ENCODE measurements at regions not wholly inside any gene's neighbourhood (a gene's known extent, or its start where the extent isn't known, plus 50 kb on each side); places are given as distances from the start of the nearest gene placed in this dataset.

DNA sequence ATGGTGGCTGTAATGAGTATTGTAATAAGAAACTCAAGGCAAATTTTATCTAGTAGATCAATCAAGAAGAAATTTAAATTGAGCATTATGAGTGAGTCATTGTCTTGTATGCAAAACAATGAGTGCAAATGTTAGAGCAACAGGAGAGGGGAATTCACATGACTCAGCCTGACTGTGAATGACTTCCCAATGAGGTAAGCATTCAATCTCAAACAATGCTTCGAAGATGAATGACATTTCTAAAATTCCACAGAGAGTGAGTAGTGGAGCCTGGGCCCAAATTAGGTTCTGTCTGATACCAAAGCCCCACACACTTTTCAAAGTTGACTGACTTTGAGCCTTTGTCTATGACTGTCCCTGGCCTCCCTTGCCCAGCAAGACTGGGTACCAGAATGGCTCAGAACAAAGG is 738.0 kb downstream of the PTPRU start:
- no peak for DNase-seq

DNA sequence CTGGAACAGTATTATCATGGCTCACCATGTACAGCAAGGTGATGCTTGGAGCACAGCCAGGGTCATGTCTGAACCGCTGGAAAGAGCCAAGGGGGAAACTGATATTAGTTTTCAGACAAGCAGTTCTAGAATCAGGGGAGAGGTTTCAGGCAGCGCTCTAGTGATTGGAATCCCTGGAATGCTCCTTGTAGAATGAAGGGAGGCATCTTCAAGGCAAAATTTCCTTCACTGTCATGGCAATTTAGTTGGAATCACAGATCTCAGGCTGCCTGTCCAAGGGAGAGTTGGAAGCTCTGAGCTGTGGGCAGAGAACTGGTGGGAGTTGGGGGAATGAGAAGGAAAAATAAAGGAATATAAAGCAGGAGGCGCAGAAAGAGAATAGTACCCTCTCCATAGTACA is 737.1 kb downstream of the PTPRU start:
- DNase-seq = no peak

DNA sequence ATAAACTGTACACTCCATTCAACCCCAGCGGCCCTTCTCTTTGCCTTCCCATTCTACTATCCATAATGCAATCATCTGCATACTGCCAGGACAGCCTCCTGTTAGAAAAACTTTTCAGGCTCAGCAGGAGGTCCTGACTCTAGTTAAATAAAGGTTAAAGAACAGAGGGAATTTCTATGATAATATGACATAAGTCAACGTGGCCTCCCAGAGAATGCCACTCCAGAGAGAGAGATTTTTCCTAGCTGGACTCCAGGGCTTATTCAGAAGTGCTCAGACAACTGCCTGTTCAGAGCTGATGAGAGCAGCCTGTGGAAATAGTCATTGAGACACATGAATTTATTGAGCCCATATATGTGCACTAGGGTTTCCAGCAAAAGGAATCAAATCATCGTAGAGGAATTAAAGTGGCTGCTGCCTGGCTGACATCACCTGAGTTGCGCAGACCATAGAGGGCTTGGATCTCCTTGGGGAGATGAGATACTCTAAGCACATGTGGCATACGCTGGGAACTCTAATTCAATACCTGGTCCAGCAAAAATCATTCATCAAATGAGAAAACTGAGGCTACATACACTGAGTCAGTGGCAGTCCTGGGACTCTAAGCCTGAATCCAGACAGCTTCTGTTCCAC is 736.2 kb downstream of the PTPRU start:
- DNase-seq = no peak

DNA sequence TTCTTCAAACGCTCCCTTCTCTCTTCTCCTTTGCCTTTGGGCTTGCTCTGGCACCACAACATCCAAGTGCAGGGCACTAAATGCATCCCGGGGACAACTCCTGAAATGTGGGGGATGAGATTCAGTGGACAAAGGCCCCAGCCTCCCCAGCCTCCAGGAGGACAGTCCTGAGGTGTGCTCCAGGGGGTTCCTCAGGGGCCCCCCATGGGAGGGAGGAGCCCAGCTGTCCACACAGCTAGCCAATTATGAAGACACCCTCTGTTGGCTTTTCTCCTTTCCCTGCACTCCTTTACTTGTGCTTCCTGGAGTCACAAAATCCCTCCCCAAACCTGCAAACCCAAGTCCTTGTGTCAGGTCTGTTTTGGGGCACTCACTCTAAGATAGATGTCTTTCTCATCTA is 735.4 kb downstream of the PTPRU start:
- no peak for DNase-seq

DNA sequence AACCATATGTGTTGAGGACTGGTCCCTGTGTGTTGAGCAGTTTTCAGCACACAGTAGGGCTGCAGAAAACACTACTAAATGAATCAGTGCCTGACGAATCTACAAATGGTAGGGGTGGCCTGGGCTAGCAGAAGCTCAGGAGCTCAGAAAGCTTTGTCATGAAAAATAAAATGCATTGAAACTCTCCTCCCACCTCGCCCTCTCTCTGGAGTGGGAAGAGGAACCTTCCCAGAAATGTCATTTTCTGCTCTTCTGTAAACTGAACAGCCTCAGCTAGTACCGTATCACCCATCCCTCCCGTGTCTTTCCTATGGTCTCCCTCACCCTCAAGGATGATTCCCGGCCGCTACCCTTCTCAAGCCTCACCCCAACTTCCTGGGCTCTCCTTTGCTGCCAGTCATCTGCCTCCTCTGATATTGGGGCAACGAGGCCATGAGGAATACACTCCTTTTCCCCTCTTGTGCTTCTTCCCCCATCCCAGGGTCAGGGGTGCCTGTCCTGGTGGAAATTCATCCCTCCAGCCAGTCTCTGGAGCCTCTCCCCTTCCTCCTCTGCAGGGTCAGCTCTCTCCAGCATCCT is 734.5 kb downstream of the PTPRU start:
- no peak for DNase-seq

DNA sequence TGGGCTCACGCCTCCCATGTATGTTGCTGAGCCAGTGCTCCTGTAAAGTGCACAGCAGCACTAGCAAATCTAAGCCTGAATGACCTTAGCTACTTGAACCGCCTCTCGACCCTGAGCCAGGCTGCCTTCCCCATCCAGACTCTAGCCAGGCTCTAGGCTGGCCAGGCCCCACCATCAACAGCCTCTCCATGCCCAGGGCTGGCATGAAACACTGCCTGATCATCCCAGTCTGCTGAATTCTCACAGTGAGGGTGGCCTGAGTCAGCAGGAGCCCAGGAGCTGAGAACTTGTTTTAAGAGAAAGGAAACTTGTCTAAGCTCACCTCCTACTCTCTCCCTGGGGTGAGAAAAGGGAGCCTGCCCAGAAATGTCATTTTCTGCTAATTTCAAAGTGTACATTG is 733.3 kb downstream of the PTPRU start:
- no peak for DNase-seq

DNA sequence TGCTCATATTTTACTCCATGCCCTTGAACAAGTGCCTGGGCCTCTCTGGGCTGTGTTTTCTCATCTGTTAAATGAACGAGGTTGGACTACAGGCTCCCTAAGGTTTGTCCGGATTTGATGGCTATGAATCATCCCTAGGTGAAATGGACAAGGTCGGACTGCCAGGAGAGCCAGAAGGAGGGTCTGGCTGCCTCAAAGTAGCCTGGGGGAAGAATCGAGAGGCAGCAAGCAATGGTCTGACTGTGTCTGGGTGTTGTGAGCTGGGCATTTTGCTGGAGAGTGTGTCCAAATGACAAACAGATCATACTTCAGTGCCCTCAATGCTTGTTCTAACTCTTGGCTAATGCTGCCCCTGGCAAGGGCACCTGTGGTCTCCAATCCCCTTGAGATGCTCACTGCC is 730.9 kb downstream of the PTPRU start:
- no peak for DNase-seq

DNA sequence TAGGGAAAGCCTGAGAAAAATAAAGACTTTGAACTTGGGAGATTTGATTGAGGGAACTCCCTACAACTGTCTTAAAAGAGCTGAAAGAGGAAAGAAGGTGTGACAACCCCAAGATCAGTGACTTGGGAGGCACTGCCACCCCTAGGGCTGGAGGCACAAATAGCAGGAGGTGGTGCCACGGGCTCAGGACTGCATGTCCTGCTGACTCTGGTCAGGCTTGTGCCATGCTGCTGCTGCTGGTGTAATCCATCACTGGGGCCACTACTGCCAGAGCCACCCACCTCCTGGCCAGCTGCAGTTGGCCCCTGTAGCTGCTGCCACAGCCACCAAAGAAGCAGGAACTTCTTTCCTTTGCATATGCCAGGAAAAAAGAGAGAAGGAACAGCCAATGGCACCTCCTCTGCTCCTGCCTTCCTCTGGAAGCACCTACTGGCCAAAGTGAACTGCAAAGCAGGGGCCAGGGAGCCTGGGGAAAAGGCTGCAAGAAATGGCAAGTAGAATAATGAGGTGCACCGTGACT is 730.3 kb downstream of the PTPRU start:
- no peak for DNase-seq

DNA sequence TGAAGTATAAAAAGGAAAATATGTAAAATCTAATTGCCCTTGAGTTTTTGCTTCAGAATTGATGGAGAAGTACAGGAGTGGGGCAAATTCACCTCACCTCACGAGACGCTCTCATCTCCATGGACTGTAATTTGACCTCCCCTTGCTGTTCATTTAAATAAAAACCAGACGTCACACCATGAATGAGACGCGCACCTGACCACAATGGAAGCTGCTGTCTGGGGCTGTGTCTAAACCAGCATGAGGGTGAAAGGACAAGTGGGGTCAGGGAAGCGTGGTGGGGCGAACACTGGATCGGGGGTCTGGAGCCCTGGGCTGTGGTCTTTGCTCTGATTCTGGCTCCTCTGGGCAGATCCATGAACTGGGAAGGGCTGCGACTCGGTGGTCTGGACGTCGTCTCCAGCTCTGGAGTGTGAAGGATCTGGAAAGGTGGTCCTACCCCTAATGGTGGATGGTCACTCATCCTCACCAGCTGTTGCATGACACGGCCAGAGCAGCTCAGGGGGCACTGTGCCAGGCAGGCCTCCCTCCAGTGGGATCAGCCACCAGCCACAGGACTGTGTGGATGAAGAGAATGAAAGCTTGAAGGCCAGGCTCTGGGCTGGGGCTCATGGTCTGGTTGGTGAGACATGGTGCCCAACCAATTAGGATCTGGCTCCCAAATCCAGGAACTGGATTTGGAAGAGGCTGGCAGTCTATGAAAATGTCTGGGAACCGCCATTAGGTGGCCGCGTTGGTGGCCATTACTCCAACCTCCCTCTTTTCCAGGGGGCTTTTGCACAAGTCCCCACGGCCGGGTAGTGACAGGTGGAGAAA is 728.6 kb downstream of the PTPRU start:
- no peak for DNase-seq

DNA sequence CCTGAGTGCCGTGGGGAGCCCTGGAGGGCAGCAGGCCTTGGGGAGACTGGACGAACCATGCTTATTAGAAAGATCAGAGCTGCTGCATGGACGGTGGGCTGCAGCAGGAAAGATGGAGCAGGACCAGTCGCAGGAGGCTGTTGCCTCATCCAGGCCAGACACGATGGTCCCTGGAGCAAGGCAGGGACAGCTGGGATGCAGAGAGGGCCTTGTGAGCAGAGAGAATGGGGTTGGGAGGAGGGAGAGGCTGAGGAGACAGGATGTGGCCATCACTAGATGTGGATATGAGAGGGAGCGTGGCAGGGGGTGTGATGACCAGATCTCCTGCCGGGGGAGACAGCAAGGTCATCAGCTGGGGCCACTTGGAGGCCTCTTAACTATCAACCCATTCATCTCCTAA is 727.6 kb downstream of the PTPRU start:
- DNase-seq = no peak

DNA sequence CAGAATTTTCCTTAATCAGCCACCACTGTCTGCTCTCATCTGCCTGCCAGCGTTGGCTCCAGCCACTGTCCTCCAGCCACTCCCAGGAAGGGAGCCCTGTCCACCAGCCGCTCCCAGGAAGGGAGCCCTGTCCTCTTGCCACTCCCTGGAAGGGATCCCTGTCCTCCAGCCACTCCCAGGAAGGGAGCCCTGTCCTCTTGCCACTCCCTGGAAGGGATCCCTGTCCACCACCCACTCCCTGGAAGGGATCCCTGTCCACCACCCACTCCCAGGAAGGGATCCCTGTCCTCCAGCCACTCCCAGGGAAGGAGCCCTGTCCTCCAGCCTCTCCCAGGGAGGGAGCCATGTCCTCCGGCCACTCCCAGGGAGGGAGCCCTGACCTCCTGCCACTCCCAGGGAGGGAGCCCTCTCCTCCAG is 726.5 kb downstream of the PTPRU start:
- no peak for DNase-seq

DNA sequence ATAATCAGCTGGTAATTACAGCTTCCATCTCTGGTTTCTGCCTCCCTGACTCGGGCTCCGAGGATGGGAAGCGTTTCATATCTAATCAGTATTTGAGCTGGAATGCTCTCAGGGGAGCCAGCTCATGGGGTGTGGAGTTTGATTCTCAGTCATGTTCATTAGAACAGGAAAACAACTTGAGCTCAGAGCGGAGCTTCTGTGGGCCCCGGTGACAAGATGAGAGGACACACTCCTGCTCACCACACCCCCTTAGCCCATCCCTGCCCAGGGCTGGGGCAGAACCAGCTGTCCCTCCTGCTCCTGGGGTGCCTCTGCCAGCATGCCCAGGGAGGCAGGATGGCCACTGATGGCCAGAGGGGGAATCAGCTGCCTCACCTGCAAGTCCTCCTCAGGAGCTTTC is 726.0 kb downstream of the PTPRU start:
- DNase-seq = no peak

DNA sequence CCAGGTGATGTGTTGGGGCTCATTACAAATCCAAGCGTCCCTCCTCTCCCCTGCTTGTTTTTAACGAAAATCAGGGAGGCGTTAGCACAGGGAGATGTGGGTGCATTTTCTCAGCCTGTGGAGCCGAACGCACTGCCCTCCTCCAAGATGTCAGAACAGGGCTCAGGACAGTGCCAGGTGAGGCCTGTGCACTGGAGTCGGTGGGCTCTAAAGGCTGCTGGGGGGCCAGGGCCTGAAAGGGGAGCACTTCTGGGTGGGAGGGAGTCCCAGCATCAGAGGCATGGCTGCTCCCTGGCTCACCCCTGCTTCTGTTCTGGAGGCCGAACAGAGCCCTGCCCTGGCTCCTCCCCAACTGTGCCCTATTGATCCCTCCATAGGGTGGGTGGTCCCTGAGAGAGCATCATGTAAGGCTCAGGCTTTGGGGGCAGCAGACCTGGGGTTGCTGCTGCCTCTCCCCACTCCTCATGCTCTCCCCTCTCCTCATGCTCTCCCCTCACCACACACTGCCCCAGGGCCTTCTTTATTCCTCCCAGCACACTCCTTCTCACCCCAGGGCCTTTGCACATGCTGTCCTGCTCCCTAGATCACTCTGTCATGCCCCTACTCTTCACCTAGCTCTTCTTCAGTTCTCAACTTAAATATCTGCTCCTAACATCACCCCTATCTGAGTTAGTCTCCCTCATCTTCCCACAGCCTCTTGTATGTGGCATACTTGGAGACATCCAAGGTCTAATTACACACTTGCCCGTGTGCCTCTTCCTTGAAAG is 725.2 kb downstream of the PTPRU start:
- no peak for DNase-seq

DNA sequence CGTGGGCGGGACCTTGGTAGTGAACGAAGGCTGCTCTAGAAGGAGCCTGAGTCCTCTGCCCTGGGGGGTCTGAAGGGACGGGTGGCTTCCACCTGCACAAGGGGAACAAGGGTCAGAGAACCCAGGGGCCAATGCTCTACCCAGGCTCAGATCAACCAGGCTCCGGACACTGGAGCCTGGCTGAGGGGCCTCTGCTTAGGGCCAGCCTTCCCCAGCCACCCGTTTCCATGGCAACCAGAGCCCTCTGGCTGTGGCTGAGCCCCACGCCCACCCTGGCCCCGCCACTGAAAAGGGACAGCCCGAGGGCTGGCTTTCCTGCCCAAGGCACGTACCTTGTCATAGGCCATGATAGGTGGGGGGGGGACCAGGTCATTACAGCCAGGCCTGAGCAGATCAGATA is 724.6 kb downstream of the PTPRU start:
- no peak for DNase-seq

DNA sequence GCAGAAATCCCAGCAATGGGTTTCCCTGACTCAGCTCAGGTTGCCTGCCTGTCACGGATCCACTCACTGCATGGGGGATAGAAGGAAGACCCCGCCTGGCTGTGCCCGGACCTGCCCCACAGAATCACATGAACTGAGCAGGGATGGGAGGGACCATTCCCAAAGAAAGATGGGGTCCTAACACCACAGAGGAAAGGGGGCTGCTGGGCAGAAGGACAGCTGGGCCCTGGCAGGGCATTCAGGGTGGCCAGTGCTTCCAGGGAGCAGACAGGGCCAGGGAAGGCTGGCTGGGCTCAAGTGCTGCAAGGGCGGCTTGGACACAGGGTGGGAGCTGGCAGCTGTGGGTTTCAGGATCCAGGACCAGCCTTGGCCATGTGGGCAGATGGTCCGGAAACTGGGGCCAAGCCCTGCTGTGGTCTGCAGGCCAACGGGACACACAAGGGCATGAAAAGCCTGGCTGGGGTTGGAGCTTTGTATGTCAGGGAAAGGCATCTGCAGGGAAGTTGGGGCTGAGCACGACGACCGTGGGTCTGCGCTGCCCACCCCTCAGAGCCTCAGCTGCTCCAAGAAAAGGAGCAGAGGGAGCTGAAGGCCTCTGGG is 723.9 kb downstream of the PTPRU start:
- DNase-seq = no peak

DNA sequence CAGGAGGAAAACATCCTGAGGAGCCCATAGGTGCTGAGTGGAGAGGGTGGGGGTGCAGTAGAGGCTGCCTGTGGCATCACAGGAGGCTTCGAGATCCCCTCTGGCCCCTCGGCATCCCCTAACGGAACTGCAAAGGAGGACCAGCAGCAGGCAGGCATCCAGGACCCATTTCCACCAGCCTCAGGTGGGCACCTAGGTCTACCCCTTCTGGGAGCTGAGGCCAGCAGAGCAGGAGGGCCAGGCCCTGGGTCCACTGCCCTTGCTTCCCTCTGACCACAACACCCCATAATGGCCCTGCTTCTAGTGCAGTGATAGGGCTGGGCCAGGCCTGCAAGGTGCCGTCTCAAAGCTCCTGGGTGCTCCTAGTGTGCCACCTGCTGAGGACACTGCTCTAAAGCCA is 723.0 kb downstream of the PTPRU start:
- no peak for DNase-seq

DNA sequence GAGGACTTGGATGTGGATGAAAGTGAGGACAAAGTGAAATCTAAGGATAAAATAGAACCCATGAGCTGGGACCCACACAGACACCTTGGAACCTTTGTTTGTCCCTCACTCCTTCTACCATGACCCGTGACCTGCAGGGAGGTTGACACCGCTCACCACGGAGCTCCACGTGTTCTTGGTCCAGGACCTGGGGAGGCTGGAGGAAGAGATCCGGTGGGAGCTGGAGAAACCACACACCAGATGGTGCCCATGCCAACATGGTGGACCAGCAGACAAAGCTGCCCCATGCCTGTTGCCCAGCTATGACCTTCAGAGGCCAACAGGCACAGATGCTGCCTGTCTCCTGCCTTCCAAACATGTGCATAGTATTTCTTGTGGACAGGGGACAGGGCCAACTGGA is 721.9 kb downstream of the PTPRU start:
- no peak for DNase-seq

DNA sequence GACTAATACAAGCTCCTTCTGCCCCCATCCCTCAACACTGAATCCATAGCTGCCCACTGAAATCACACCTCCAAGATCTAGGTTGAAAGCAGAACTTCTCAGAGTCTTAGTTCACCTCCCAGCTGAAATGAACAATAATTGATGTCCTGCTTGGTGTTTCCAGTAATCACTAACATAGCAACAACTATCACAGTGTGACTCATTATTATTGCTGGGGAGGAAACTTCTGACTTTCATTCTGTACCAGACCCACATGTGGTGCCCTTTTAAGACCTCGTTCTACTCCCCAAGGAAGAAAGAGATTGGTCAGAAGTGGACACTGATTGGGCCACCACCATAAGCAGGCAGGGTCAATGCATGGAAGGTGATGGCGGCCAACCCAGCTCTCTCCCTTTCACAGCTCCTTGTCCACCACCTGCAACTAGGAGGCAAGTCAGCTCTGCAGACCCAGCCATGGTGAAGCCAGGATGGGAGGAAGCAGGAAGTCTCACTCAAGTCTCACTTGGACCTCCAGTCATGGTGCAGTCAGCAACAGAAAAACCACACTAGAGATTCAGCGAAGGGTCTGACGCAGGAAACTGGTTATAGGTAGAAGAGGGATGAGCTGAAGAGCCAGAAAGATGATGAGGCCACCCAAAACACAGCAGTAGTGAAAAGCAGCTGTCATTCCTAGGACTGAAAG is 720.2 kb downstream of the PTPRU start:
- no peak for DNase-seq

DNA sequence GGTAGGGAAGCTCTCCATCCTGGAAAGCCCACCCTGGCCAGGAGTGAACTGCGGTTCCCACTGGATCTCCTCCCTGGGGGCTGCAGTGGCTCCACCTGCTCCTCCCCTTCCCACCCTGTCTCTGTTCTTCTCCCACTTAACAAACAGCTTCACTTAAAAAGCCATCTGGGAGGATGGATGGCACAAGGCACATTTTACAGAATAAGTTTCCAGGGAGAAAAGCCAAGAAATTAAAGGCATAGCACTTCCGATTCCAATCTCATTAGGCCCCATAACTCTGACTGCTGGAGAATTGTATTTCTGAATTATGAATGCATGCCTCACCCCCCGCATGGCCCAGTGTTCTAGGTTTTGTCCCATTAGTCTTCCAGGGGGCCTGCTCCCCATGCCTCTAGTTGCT is 718.3 kb downstream of the PTPRU start:
- no peak for DNase-seq

DNA sequence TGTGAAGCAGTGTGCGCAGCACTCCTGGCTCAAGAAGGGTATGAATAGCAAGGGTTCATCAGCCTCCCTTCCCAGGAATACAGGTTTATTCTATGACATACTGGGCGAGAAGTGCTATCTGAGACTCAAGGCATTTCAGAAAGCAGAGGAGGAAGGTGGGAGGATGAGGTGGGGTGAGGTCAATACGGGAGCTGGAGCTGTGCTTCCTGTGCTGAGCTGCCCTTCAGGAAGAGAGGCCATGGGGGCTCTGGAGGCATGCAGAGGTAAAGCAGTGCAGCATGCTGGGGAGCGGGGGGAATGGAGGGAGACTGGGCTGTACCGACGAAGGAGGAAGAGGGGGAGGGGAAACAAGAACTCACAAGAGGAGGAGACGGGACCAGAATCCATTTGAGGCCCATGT is 717.6 kb downstream of the PTPRU start:
- DNase-seq = no peak

DNA sequence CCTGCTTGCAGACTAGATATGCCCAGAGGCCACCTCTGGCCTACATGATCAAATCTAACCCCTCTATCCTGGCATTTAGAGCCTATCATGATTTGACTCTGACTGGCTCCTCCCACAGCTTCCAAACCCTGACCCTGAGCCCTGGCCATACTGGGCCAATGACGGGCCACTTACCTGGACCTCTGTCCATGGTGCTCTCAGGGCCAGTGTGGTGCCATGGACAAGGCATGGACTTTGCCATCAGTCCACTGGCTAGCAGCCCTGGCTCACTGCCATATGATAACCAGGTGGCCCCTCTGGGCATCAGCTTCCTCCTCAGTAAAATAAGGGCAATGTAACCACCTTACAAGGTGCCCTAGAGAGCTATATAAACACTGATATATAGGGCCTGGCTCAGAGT is 713.4 kb downstream of the PTPRU start:
- no peak for DNase-seq

DNA sequence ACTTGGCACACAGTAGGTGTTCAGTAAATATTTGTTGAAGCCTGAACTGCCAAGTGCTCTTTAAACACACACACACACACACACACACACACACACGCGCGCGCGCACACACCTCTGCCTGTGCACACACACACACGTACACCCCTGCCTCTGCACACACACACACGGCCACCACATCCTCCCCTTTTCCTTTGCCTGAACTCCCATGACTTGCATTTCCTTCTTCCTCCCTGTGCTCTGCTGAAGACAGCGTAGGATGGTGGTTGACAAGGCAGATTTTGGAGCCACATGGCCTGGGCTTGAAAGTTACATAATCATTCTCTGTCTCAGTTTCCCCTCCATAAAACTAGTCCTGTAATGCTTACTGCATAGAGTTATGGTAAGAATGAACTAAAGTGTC is 712.3 kb downstream of the PTPRU start:
- no peak for DNase-seq

All from CD4-positive, alpha-beta T cell treated with Interleukin-1 beta for 1 hour (primary cell).